ENCODE measurements at regions not wholly inside any gene's neighbourhood (a gene's known extent, or its start where the extent isn't known, plus 50 kb on each side); places are given as distances from the start of the nearest gene placed in this dataset.

DNA sequence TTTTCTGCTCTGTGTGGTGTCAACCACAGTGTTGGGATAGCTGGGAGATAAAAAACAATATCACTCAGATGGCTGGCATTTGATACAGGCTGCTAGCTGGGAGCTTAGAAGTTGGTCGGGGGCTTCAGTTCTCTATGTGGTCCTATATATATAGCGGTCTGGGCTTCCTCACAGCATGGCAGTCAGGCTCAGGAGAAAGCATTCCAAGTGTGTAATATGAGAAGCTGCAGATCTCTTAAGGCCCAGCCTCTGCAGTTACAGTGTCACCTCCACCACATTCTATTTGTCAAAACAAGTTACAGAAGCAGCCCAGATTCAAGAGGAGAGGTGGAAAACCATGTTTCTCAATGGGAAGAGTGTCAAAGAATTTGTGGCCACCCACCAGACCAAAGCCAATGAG, 108.1 kb upstream of the NIPBL start:
- TF ChIP-seq POLR2A (IDR thresholded peaks at IDR 0.05) (no peak), CTCF (IDR thresholded peaks at IDR 0.05) (no peak)
- Histone ChIP-seq H3K4me1 (no peaks in the 10 kb centered on the region), H3K27me3 (no peaks in the 10 kb centered on the region), H3K36me3 (no peaks in the 10 kb centered on the region), H3K9me3 (no peaks in the 10 kb centered on the region), H3K27ac (no peak overlapping the region), H3K4me3 (no peak overlapping the region)
- intact Hi-C loops (cut with DNase I) = no loop called here
- no peak for ATAC-seq
- 83% methylated on average over 2 of the region's 2 CpGs for WGBS (ENCODE audit: insufficient coverage, low coverage, low lambda C conversion rate, missing lambda C conversion rate)
- DNase-seq = no peak

DNA sequence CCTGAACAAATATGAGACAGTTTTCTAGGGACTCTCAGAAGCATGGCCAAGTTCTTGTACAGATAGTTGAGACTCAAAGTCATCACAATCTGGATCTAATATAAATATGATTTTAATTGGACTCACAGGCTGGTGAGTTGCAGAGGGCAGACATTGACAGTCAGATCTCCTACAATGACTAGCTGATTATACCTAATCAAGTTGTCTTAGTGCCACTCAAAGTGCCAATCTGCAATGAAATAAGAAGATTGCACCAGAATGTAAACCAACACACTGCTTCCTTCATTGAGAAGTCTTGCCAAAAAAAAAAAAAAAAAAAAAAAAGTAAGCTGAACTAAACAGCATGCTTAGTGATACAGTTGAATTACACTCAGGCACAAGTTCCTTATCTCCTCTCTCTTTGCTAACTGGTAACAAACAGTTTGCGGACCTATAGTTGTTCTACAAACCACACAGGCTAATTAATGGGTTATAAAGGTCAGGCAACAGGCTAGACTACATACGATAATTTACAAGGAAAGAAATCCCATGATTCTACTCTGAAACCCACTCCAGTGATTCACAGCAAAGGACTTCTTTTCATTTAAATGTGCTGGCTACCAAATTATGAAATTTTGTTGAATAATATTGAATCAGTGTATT, 107.3 kb upstream of the NIPBL start:
- 68% methylated on average over 2 of the region's 2 CpGs for whole genome bisulfite sequencing (ENCODE audit: insufficient coverage, low coverage, low lambda C conversion rate, missing lambda C conversion rate)
- ATAC-seq = no peak
- no peaks in the 10 kb centered on the region for H3K36me3 ChIP-seq
- H3K27ac ChIP-seq = no peak overlapping the region
- H3K4me3 ChIP-seq = no peak overlapping the region
- no peaks in the 10 kb centered on the region for H3K27me3 ChIP-seq
- DNase-seq = no peak
- H3K9me3 ChIP-seq = no peaks in the 10 kb centered on the region
- no peaks in the 10 kb centered on the region for H3K4me1 ChIP-seq
- intact Hi-C loops (cut with DNase I) = no loop called here
- no peak for TF ChIP-seq CTCF (IDR thresholded peaks at IDR 0.05)
- TF ChIP-seq POLR2A (IDR thresholded peaks at IDR 0.05) = no peak

- 79% methylated on average over 3 of the region's 4 CpGs for WGBS (ENCODE audit: insufficient coverage, low coverage, low lambda C conversion rate, missing lambda C conversion rate)
- DNase-seq (no peak), ATAC-seq (no peak)
- Histone ChIP-seq H3K9me3 (no peaks in the 10 kb centered on the region), H3K4me3 (no peak overlapping the region), H3K27me3 (no peaks in the 10 kb centered on the region), H3K27ac (no peak overlapping the region), H3K4me1 (no peaks in the 10 kb centered on the region), H3K36me3 (no peaks in the 10 kb centered on the region)
- intact Hi-C loops (cut with DNase I) = no loop called here
- TF ChIP-seq CTCF (IDR thresholded peaks at IDR 0.05) = no peak
Observed at GRCh38 chr5:36770125-36770524, 106.4 kb upstream of the NIPBL start.

GRCh38 chr5:36772276-36773140, 104.1 kb upstream of the NIPBL start:
- no peaks in the 10 kb centered on the region for H3K9me3 ChIP-seq
- TF ChIP-seq POLR2A (IDR thresholded peaks at IDR 0.05) = no peak
- TF ChIP-seq CTCF (IDR thresholded peaks at IDR 0.05) = no peak
- H3K4me3 ChIP-seq = no peak overlapping the region
- H3K36me3 ChIP-seq = no peaks in the 10 kb centered on the region
- ATAC-seq (no peak), DNase-seq (no peak)
- no peaks in the 10 kb centered on the region for H3K4me1 ChIP-seq
- WGBS (ENCODE audit: insufficient coverage, low coverage, low lambda C conversion rate, missing lambda C conversion rate) = 49% methylated on average over 3 of the region's 3 CpGs
- intact Hi-C loops (cut with DNase I) = no loop called here
- H3K27ac ChIP-seq = no peak overlapping the region
- H3K27me3 ChIP-seq = no peaks in the 10 kb centered on the region
